ENCODE measurements at regions not wholly inside any gene's neighbourhood (a gene's known extent, or its start where the extent isn't known, plus 50 kb on each side); places are given as distances from the start of the nearest gene placed in this dataset.

DNA sequence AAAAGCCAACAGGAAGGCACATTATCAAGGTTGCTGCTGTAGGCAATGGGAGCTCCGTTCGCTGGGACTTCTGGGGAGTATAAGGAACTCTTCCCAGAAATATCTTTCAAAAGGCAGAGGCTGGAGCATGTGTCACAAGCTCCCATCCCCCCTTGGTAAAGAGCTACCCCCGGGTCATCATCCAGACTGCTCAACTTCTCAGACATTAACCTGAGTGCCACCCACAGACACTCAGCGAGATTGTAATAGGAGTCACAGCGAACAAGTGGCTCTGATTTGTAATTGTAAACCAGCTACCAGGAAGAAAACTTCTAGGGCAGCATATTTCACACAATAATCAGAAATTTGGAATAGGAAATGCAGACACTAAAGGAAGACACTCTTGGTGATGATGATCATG lies 290.2 kb upstream of the PARD3B start:
- TF ChIP-seq, protein P1, sequence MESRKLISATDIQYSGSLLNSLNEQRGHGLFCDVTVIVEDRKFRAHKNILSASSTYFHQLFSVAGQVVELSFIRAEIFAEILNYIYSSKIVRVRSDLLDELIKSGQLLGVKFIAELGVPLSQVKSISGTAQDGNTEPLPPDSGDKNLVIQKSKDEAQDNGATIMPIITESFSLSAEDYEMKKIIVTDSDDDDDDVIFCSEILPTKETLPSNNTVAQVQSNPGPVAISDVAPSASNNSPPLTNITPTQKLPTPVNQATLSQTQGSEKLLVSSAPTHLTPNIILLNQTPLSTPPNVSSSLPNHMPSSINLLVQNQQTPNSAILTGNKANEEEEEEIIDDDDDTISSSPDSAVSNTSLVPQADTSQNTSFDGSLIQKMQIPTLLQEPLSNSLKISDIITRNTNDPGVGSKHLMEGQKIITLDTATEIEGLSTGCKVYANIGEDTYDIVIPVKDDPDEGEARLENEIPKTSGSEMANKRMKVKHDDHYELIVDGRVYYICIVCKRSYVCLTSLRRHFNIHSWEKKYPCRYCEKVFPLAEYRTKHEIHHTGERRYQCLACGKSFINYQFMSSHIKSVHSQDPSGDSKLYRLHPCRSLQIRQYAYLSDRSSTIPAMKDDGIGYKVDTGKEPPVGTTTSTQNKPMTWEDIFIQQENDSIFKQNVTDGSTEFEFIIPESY (IDR thresholded peaks at IDR 0.05; ENCODE audit: extremely low read depth, insufficient replicate concordance, low read length), result no peak
- TF ChIP-seq TCF7L2 (IDR thresholded peaks at IDR 0.05; ENCODE audit: borderline replicate concordance, extremely low read depth, insufficient read depth, insufficient read length), result no peak
- TF ChIP-seq, protein P2, sequence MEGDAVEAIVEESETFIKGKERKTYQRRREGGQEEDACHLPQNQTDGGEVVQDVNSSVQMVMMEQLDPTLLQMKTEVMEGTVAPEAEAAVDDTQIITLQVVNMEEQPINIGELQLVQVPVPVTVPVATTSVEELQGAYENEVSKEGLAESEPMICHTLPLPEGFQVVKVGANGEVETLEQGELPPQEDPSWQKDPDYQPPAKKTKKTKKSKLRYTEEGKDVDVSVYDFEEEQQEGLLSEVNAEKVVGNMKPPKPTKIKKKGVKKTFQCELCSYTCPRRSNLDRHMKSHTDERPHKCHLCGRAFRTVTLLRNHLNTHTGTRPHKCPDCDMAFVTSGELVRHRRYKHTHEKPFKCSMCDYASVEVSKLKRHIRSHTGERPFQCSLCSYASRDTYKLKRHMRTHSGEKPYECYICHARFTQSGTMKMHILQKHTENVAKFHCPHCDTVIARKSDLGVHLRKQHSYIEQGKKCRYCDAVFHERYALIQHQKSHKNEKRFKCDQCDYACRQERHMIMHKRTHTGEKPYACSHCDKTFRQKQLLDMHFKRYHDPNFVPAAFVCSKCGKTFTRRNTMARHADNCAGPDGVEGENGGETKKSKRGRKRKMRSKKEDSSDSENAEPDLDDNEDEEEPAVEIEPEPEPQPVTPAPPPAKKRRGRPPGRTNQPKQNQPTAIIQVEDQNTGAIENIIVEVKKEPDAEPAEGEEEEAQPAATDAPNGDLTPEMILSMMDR (IDR thresholded peaks at IDR 0.05 in 2 of 3, conservative IDR thresholded peaks at IDR 0.05 in 1 of 3; ENCODE audit: borderline replicate concordance in 1 of 3, insufficient read depth in 1 of 3, low read depth in 2 of 3, low read length in 2 of 3), result no peak
- no peak for TF ChIP-seq RAD21 (IDR thresholded peaks at IDR 0.05; ENCODE audit: low read depth)
- no peak for TF ChIP-seq ZNF274 (IDR thresholded peaks at IDR 0.05; ENCODE audit: low read depth, low read length)
- no peak for TF ChIP-seq EZH2 (IDR thresholded peaks at IDR 0.05)
- no peak for TF ChIP-seq CEBPB (IDR thresholded peaks at IDR 0.05; ENCODE audit: low read depth)
- TF ChIP-seq, protein P3, sequence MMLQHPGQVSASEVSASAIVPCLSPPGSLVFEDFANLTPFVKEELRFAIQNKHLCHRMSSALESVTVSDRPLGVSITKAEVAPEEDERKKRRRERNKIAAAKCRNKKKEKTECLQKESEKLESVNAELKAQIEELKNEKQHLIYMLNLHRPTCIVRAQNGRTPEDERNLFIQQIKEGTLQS (IDR thresholded peaks at IDR 0.05), result no peak
- no peak for TF ChIP-seq POLR2AphosphoS5 (IDR thresholded peaks at IDR 0.05; ENCODE audit: low read depth, low read length)
- TF ChIP-seq SRF (IDR thresholded peaks at IDR 0.05; ENCODE audit: low read depth), result no peak
